Embryonic facial prominence (tissue), 1 donor: ENCODE measurements at regions not wholly inside any gene's neighbourhood (a gene's known extent, or its start where the extent isn't known, plus 50 kb on each side); places are given as distances from the start of the nearest gene placed in this dataset.

Experiments
- DNase-seq: peaks from one replicate; pipeline ENCODE4 v3.0.0-alpha.2; 2016; ENCODE audit errors: extremely low spot score

DNA sequence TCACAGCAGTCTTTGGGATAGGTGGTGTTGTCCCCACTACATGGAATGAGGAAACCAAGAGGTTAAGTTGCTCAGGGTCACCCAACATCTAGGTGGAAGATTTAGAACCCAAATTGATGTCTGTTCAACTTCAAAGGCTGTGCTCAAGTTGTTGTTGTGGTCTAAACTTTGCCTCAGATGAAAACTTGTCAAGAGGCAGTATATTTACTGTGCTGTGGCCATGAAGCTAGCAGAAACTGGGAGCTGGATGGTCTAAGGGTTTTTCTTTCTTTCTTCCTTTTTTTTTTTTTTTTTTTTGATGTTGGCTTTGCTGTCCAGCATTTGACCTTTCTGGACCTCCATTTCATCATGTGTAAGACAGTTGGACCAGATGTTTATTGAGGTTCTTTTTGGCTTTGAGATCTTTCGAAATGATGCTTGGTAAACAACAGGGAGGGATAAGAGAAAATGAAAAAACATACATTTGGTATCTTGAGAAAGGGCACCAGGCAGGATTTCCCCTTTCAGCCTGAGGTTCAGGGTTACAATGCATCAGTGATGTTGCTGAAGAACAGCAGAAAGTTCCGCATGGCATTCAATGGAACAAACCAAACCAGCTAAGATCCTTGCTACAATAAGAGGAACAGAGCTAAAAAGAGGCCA is 166.2 kb upstream of the RPS6KA3 start:
- DNase-seq: no peak

DNA sequence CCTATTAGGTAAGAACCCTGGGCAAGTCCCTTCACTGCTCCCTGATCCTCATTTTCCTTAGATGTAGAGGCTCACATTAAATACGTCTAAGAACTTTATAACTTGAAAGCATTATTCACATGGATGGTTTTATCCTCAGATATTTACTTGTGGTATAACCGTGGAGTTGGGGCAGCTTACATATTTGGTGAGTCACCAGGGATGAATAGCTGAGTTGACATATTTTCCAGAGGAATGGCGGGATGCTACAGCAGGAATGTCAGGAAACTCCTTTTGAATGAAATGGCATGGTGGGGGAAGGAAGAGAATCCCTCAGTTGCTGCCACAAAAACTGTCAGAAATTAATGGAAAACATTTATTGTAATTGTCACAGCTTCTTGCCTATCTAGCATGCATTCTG is 165.3 kb upstream of the RPS6KA3 start:
- no peak for DNase-seq

DNA sequence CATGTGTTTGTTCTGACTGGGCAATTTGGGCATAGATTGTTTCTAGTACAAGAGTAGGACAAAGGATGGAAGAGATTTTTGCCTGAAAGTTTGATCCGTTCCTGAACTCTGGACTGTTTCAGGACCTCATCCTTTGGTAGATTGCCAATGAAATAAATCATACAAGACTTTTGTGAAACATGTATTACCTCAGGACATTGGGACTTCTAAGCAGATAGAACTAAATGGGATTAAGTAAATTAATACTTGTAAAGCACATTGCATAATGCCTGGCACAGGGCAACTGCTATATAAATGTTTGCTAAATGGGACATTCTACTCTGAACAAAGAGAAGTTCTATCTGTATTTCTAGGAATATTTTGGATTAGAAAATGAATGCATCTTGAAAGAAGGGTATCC is 164.8 kb upstream of the RPS6KA3 start:
- no peak for DNase-seq

DNA sequence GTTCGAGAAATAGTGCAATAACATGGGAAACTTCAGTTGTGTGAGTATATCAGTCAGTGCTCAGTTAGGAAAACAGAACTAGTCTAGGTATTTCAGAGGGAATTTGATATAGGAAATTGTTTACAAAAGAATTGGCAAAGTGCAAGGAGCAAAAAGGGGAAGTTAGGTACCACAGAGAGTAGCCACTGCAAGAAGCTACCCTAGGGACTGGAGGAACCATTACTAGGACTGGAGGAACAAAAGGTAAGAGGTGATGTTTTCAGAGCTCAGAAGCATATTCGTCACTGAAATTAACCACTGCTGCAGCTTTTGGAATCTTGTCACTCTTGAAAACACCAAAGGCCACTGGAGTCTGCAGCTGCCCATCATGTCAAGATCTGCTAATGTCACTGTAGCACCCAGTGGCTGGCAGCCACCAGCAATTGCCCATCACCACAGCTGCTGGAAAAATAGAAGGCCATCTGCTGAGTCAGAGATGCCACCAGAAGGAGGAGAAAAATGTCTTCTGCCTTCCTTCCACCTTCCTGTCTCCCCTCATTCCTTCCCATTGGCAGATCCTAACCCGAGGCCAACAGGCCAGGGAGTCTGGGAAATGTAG is 160.6 kb upstream of the RPS6KA3 start:
- DNase-seq: no peak

DNA sequence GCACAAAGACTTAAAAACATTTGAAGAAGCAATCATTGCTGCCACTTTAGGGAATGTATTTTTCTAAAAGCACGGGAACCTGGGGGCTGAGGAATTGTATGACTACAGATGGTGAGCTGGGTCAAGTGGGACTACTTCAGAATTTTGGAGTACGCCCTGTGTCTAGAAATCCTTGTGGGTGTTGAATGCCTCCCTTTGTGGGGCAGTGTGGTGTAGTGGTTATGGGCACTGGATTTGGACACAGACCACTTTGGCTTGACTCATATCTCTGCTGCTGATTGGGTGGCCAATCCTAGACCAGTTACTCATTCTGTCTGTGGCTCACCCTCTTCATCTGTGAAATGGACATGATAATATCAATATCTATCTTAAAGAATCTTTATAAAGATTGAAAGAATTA is 155.0 kb upstream of the RPS6KA3 start:
- no peak for DNase-seq

DNA sequence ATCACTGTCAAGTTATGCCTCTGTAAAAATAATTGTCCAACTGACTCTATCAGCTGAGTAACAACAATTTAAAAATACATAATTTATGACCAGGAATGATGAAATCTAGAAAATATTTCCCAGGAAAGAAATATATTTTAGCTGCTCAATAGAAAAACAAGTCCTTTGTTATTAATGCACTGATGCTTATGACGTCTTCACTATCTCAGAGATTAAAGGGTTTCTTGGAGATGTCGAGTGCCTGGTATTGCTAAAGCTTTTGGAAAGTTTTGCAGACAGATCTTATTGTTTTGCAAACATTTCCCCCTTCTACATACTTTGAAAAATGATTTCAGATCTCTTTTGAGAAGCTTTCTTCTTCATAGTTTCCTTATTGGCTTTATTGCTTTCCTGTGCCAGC is 154.6 kb upstream of the RPS6KA3 start:
- DNase-seq: no peak

DNA sequence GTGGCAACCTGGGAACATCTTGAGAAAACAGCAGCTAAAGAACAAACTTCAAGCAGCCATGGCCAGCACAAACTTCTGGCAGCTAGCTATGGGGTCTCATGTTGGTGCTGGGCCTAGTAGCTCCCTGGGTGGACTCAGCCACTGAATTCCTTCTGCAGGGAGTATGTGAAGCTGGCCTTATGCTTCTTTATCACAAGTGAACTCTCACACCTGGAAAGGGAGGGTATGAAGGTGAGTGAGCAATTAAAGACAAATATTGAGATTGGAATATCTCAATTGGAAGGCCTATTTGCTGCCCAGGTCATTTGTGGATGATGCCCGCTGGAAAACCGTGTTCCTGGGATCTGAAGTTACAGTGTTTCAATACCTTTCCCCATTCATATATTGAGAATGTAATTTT is 153.3 kb upstream of the RPS6KA3 start:
- DNase-seq: no peak

DNA sequence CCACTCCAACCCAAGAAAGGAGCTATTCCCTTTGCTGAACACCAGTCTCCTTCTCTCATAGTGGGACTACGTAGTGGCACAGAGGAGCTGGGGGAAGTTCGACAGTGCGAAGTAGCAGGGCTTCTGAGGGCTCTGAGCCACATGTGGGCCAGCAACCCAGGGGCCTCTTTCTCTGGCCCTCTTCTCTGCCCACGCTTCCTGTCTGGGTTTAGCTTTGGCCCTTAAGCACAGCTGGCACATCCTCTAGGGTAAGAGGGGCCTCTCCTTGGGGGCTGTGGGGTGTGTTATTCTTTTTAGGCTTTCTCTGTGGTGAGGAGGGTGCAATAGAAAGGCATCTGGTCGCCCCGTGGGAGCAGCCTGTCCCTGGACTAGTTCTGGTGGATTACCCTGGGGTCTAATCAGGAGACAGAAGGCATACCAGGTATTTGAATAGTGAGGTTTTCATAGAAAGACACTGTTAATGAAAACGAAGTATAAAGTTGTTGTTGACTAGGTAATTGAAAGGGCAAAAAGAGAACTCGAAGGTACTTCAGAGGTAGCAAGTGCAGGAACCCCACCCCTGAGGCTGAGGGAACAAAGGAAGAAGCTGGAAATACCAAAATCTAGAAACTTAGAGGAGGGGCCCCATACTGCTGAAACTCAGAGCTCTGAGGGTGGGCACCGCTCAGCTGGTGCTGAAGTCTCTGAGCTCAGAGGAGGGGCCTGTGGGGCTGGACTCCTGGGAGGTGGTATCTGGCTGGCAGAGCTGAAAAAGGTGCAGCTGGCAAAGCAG is 151.9 kb upstream of the RPS6KA3 start:
- no peak for DNase-seq

DNA sequence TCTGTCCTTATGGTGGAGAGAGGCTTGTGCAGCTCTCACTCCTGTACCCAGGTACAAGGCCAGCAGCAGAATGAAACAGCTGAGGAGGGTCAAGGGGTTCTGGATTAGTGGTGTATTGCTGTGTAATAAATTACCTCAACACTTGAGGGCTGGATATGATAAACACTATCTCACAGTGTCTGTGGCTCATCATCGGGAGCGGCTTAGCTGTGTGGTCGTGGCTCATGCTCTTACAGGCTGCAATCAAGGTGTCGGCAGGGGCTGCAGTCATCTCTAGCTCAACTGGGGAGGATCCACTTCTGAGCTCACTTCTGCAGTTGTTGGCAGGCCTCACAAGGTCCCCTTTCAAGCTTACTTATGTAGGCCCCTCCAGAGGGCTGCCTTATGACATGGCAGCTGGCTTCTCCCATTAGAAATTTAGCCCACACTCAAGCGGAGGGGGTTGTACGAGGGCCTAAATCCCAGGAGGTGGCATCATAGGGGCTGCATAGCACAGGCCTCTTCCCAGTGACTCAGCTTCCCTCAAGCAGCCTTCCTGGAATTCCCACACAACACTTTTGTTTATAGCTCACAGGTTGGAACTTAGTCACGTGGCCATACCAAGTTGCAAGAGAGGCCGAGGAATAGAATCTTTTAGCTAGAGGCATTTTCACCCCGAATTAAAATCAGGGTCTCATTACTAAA is 148.2 kb upstream of the RPS6KA3 start:
- DNase-seq: no peak

DNA sequence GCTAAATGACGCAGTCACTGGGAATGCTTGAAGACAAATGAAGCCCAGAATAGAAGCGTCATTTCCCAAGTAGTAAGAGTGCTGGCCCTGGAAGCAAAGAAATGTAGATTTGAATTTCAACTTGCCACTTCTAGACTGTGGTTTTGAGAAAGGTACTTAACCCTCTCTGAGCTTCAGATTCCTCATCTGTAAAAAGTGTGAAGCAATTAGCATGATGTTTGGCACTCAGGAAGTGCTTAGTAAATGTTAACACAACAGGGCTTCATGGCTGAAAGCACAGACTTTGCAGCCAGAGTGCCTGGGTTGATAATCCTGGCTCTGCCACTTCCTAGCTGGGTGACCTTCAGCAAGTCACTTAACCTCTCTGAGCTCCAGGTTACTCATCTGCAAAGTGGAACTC is 147.4 kb upstream of the RPS6KA3 start:
- no peak for DNase-seq

DNA sequence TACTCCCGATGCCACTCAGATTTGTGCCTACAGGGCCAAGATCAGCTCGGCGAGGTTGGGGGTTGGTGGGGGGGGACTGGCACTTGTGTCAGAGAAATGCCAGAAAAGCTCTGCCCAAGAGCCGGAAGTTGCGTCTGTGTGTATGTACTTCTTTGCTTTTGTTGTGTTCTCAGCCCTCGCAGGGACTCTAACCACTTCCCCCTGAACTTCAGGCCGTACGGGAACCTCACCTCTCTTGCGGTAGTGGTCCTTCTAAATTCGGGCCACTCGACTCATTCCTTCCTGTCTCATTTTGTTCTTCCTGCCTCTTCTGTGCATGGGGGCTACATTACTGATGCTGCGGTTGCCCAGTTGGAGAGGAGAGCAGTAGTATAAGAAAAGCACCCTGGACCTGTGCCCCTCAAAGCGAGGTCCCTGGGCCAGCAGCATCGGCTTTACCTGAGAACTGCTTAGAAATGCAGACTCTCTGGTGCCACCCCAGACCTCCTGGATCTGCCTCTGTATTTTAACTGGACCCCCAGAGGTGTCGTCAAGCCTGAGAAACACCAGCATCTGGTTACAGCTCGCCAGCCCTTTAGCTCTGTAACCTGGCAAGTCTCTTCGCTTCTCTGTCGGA is 146.3 kb upstream of the RPS6KA3 start:
- no peak for DNase-seq

DNA sequence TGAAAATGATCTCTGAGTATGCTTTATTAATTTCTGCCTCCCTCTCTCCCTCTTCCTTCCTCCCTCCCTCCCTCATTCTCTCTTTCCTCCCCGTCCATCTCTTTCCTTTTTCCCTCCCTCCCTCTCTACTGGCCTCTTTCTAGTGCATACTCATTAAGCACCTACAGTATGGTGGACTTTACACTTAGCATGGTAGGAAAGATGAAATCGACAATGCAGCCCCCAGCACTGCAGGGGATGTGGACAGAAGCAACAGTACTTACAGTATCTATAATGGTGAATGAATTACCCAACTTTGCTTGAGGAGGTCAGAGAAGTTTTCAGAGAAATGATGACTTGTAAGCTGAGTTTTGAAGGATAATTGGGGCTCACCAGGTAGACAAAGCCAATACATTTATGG is 143.8 kb upstream of the RPS6KA3 start:
- DNase-seq: no peak

DNA sequence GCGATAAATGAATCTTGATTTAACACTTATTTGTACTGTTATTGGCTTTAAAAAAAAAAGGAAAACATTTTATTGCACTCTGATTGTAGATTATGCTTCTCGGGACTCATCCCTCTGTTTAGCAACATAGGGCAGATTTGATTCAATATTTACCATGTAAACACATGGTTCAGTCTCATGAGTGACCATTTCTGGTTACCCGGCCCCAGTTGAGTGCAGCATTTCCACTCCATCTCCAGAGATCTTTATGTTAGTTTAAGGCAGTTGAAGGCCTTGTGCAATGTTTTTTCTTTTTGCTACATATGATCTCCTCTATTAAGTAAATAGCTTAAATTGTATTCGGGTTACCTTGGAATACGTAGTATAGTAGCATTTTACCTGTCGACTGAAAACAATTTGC is 143.3 kb upstream of the RPS6KA3 start:
- no peak for DNase-seq

DNA sequence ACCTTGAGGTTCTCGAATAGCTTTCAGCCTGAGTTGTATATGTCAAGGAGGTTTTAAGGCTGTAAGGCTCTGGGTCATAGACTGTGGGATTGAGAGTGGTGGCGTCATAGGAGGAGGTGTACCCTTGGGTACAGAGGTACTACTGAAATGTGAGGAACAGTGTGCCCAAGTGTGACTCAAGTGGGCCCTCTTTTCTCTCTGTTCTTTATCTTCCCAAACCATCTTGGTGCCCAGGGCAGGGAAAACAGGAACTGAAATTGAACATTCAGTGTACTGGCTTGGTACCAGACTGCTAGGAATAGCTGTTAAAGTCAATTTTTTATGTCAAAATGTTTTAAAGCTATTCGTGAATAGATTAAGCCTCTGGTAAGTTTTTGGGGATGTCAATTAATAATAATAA is 136.2 kb upstream of the RPS6KA3 start:
- DNase-seq: no peak

DNA sequence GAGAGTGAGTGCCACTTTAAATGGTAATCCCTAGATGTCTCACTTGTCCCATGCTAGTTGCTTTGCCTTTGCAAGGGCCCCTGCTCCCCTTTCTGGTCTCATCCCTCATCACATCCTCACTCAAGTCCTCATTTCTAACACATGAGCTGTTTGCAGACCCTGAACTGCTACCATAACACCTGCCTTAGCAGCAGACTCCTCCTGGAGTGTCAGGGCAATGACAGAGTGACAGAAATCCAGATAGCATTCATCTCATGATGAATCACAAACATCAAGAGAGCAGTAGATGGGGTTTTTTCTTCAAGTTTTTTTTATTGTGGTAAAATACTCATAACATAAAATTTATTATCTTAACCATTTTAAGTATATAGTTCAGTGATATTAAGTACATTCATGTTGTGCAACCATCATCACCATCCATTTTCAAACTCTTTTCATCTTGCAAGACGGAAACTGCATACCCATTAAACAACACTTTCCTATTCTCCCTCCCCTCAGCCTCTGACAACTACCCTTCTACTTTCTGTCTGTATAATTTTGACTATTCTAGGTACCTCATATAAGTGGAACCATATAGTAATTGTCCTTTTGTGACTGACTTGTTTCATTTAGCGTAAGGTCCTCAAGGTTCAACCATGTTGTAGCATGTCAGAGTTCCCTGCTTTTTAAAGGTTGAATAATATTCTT is 133.2 kb upstream of the RPS6KA3 start:
- DNase-seq: no peak

DNA sequence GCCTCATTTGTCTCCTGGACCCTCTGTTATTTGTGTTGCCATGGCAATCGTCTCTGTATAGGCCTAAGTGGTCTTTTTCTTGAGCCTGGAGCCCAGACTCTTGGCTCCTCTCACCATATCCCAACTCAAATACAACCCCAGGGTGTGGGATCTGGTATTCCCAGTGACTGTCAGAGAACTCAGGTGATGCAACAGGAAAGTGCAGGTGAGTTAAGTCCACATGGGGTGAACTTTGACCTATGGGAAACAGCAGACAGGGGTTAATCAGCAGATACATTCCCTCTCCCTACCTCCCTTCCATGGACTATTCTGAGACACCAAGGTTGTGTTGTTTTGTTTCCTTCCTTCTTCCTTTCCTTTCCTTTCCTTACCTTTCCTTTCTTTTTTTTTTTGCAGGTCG is 130.9 kb upstream of the RPS6KA3 start:
- DNase-seq: no peak

DNA sequence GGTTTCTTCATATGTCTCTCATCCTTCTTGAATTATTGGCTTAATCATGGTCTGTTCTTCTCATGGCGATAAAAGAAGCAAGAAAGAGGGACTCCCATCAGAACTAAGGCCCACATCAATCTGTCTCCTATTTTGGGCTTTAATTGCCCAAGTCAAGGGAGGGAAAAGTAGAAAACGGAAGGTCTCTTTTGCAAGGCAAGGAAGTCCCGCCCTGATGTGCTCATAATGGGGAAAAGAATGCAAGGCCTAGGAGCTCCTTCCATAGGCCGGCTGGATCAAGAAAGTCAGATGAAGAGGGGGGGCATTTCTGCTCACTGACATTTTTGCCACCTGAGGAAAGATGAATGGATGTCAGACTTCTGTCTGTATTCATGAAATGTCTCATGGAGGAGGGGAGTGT is 127.7 kb upstream of the RPS6KA3 start:
- DNase-seq: no peak

DNA sequence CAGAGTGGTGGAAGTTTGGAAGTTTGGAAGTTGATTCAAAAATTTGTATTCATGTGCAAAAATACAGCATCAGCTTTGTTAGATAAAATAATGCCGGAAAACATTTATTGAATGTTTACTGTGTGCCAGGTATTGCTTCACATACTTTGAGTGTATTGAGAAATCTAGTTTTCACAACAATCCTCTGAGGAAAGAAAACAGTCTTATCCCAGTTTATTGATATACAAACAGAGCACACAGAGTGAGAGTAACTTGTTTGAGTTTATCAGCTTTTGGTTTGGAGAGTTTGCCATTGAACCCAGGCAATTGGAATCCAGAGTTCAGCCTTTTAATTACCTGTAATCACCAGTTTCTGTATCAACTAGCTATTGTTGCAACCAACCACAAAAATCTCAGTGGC is 127.2 kb upstream of the RPS6KA3 start:
- DNase-seq: no peak

DNA sequence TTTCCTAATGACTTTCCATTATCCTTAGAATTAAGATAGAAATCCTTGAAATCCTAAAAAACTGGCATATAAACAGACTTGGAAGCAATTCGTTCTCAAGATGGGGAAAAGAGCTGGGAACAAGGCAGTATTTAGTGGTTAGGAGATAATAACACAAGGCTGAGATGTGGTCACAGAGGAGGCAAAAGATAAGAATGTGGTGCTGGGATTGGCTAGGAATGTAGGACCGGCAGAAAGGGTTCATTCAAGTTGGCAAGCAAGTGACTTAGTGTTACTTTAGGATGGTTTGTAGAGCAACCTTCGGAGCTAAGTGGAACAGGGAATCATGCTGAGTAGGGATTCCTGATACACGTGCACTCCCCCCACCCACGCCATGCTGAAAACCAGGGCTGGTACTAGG is 121.9 kb upstream of the RPS6KA3 start:
- no peak for DNase-seq

DNA sequence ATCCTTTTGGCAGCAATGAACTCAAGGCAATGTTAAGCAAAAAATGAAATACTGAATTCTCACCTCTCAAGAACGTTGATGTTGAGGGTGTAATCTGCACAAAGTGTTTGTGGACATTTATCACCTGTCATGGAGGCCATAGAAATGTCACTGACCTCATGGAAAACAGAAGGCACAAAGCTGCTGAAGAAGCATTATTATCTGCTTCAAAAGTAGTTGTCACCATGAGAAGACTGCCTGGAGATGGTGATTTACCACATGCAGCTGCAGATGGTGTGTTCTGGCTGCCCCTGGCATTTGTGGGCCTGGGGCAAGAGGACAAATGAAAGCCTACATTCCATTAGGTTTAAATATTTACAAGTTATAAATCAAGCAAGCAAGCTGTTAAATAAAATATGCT is 116.8 kb upstream of the RPS6KA3 start:
- no peak for DNase-seq

DNA sequence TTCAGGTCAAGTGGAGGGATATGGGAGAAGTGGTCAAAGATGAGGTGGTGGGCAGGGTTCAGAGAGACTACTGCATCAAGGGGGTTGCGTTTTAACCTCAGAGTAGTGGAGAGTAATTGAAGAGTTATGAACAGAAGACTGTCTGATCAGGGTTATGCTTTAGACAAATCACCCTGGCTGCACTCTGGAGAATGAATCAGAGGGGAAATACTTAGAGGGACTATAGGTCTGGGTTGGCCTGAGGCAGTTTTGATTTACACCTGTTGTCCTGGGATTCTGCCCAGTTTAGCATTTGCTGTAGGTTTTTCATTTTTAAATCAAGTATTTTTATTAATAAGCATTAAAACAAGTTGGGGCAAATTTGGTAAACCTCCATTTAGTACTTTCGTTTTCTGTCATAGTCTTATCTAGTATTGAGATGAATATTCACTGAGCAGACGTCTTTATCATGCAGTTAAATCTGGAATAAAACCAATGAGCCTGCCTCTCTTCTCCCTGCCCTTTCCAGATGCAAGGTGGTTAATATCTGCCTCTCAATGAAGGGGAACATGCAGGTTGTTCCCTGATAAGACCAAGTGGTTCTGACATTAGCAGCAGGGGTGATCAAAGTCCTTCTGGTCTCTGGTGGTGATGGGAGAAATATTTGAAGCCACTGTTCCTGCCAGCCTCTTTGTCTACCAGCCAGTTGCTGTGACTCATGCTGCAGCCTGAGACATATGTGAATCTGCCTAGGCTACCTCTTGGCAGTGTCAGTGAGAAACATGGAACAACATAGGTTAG is 116.0 kb upstream of the RPS6KA3 start:
- DNase-seq: no peak
